PC-9 (cell line): ENCODE measurements at regions not wholly inside any gene's neighbourhood (a gene's known extent, or its start where the extent isn't known, plus 50 kb on each side); places are given as distances from the start of the nearest gene placed in this dataset.

Experiments used
- BruUV-seq: library from RNA; stranded (reverse); fragments of 400-500 nt; replicated peaks from 2 replicates; lab custom pipeline; 2021; lab: Mats Ljungman, UMichigan
- CTCF ChIA-PET: fragments of 300-600 bp; sonication (Branson Sonifier 250); formaldehyde crosslinking; loops from one replicate; lab custom pipeline; 2022; ENCODE audit warnings: antibody characterized with exemption; lab: Charles Lee
- POLR2A ChIA-PET: fragments of 300-600 bp; sonication (Branson Sonifier 250); formaldehyde crosslinking; loops from one replicate; lab custom pipeline; 2022; ENCODE audit warnings: antibody characterized with exemption; ENCODE audit not compliant: unreplicated experiment; lab: Charles Lee
- DNase-seq, 2 experiments: peaks; one replicate each; pipeline versions ENCODE4 v3.0.0 to v3.0.0-alpha.2; 2015 to 2022; ENCODE audit warnings: mixed read lengths in 1 of 2
- H2AFZ ChIP-seq: fragments of 200-600 bp; sonication (generic); 2 replicates; pipeline ENCODE4 v1.8.1; 2017; ENCODE audit warnings: antibody characterized with exemption
- H3F3A ChIP-seq: fragments of 200-600 bp; sonication (generic); 2 replicates; pipeline ENCODE4 v1.8.1; 2017; ENCODE audit warnings: antibody characterized with exemption, mild to moderate bottlenecking, low read depth; ENCODE audit not compliant: insufficient read depth
- H3K27ac ChIP-seq: fragments of 200-600 bp; sonication (generic); 2 replicates; pipeline ENCODE4 v1.6.1; 2016; ENCODE audit warnings: mixed run types
- H3K27me3 ChIP-seq: fragments of 200-600 bp; sonication (generic); 2 replicates; pipeline ENCODE4 v1.6.1; 2016; ENCODE audit warnings: low read depth, mixed run types; ENCODE audit not compliant: insufficient read depth
- H3K36me3 ChIP-seq: fragments of 200-600 bp; sonication (generic); 2 replicates; pipeline ENCODE4 v1.6.1; 2016; ENCODE audit warnings: low read depth, mixed run types
- H3K4me1 ChIP-seq: fragments of 200-600 bp; sonication (generic); replicated peaks from 2 replicates; pipeline ENCODE4 v1.6.1; 2016; ENCODE audit warnings: mixed run types; ENCODE audit not compliant: insufficient read depth
- H3K4me2 ChIP-seq: fragments of 200-600 bp; sonication (generic); 2 replicates; pipeline ENCODE4 v1.6.1; 2017; ENCODE audit warnings: mixed run types
- H3K4me3 ChIP-seq: fragments of 200-600 bp; sonication (generic); 2 replicates; pipeline ENCODE4 v1.6.1; 2016; ENCODE audit warnings: mixed run types
- H3K79me2 ChIP-seq: fragments of 200-600 bp; sonication (generic); 2 replicates; pipeline ENCODE4 v1.6.1; 2017; ENCODE audit warnings: low read depth, mixed run types
- H3K9me2 ChIP-seq: fragments of 200-600 bp; sonication (generic); 2 replicates; pipeline ENCODE4 v1.8.1; 2017; ENCODE audit warnings: mild to moderate bottlenecking; ENCODE audit not compliant: insufficient read depth
- H3K9me3 ChIP-seq: fragments of 200-600 bp; sonication (generic); 2 replicates; pipeline ENCODE4 v1.8.1; 2016; ENCODE audit warnings: low read depth; ENCODE audit not compliant: insufficient read depth
- H4K20me1 ChIP-seq: fragments of 200-600 bp; sonication (generic); 2 replicates; pipeline ENCODE4 v1.8.1; 2017; ENCODE audit not compliant: insufficient read depth
- CTCF ChIP-seq: fragments of 200-600 bp; sonication (generic); conservative IDR thresholded peaks from 2 replicates; pipeline ENCODE4 v1.6.1; 2017; ENCODE audit warnings: mixed run types, antibody characterized with exemption, mild to moderate bottlenecking, moderate library complexity
- EZH2 ChIP-seq: fragments of 200-600 bp; sonication (generic); IDR thresholded peaks from 2 replicates; pipeline ENCODE4 v1.8.0; 2017; ENCODE audit warnings: antibody characterized with exemption, low read depth
- intact Hi-C: fragments of 100-400 bp; cut with micrococcal nuclease; formaldehyde crosslinking; loops from one replicate; pipeline ENCODE4 v1.10.0; 2022; ENCODE audit not compliant: unreplicated experiment

GRCh38 chr17:33517746-33518145 lies 224.7 kb upstream of the ASIC2 start:
- no peak for TF ChIP-seq EZH2
- no peak for TF ChIP-seq CTCF
- Histone ChIP-seq H3K9me3 (no peaks in the 10 kb centered on the region), H2AFZ (no peak overlapping the region), H3K4me3 (no peak overlapping the region), H3K4me2 (no peak overlapping the region), H4K20me1 (no peaks in the 10 kb centered on the region; the same call in 1 of the 2 replicates), H3F3A (no peaks in the 10 kb centered on the region), H3K27me3 (peaks cover 72% of the 10 kb centered on the region), H3K9me2 (no peaks in the 10 kb centered on the region), H3K4me1 (no peaks in the 10 kb centered on the region), H3K79me2 (no peaks in the 10 kb centered on the region), H3K36me3 (no peaks in the 10 kb centered on the region), H3K27ac (no peak overlapping the region)
- intact Hi-C loops = no loop called here
- DNase-seq = no peak
- ChIA-PET POLR2A (no interaction called here), CTCF (no interaction called here)
- BruUV-seq = no TSS peak

- Histone ChIP-seq H3K4me1 (no peaks in the 10 kb centered on the region), H3K27ac (no peak overlapping the region), H3K4me2 (no peak overlapping the region), H3K9me3 (no peaks in the 10 kb centered on the region), H3K79me2 (no peaks in the 10 kb centered on the region), H3K27me3 (peaks cover 77% of the 10 kb centered on the region), H3K9me2 (no peaks in the 10 kb centered on the region), H2AFZ (no peak overlapping the region), H3K36me3 (no peaks in the 10 kb centered on the region), H4K20me1 (no peaks in the 10 kb centered on the region), H3F3A (no peaks in the 10 kb centered on the region), H3K4me3 (no peak overlapping the region)
- no peak for DNase-seq
- intact Hi-C loops = no loop called here
- POLR2A ChIA-PET = no interaction called here
- TF ChIP-seq EZH2 (no peak), CTCF (no peak)
- CTCF ChIA-PET = no interaction called here
- BruUV-seq = no TSS peak
These were observed 226.6 kb upstream of the ASIC2 start for GRCh38 chr17:33519692-33520091.

- Histone ChIP-seq H3K4me3 (no peak overlapping the region), H3K9me2 (no peaks in the 10 kb centered on the region), H3K27ac (no peak overlapping the region), H3K36me3 (no peaks in the 10 kb centered on the region), H3K4me2 (no peak overlapping the region), H3K79me2 (no peaks in the 10 kb centered on the region), H2AFZ (no peak overlapping the region), H3K27me3 (peaks cover 70% of the 10 kb centered on the region), H3K4me1 (no peaks in the 10 kb centered on the region), H4K20me1 (no peaks in the 10 kb centered on the region), H3F3A (no peaks in the 10 kb centered on the region), H3K9me3 (no peaks in the 10 kb centered on the region)
- no TSS peak for BruUV-seq
- TF ChIP-seq CTCF = peak; percentile 69
- no peak for TF ChIP-seq EZH2
- ChIA-PET POLR2A (no interaction called here), CTCF (no interaction called here)
- peak in 1 of 2 experiments; percentile 21 for DNase-seq
- intact Hi-C loops = no loop called here
These were observed 227.6 kb upstream of the ASIC2 start for GRCh38 chr17:33520426-33521330.
